Keratinocyte (primary cell): ENCODE measurements at regions not wholly inside any gene's neighbourhood (a gene's known extent, or its start where the extent isn't known, plus 50 kb on each side); places are given as distances from the start of the nearest gene placed in this dataset.

Source experiments
- DNase-seq: peaks from one replicate; pipeline ENCODE4 v3.0.0-alpha.2; 2011; ENCODE audit warnings: low read depth, missing footprints, low spot score
- FAIRE-seq: peaks from 2 replicates; lab custom pipeline; 2011; peaks lifted over from hg19 to GRCh38; lab: Jason Lieb, UNC
- H2AFZ ChIP-seq: 2 replicates; pipeline ENCODE4 v1.6.0; 2012; ENCODE audit warnings: low read length, control low read depth, inconsistent platforms; ENCODE audit not compliant: control insufficient read depth
- H3K27ac ChIP-seq: 2 replicates; pipeline ENCODE4 v1.5.1; 2011; ENCODE audit warnings: low read length; ENCODE audit not compliant: control insufficient read depth, insufficient read depth
- H3K27me3 ChIP-seq: 3 replicates; pipeline ENCODE4 v1.6.0; 2011; ENCODE audit warnings: low read length; ENCODE audit not compliant: control insufficient read depth, insufficient read depth; ENCODE audit errors: extremely low read depth
- H3K36me3 ChIP-seq, 2 experiments: 2 replicates in 1 of 2; 3 replicates in 1 of 2; pipeline ENCODE4 v1.5.1; 2011; ENCODE audit warnings: low read length in 2 of 2, mild to moderate bottlenecking in 1 of 2; ENCODE audit not compliant: control insufficient read depth in 2 of 2, insufficient read depth in 2 of 2; ENCODE audit errors: extremely low read depth in 1 of 2
- H3K4me1 ChIP-seq: 3 replicates; pipeline ENCODE4 v1.5.1; 2011; ENCODE audit warnings: low read length; ENCODE audit not compliant: control insufficient read depth, insufficient read depth; ENCODE audit errors: extremely low read depth
- H3K4me2 ChIP-seq: 3 replicates; pipeline ENCODE4 v1.6.0; 2011; ENCODE audit warnings: low read depth, low read length; ENCODE audit not compliant: control insufficient read depth, insufficient read depth; ENCODE audit errors: extremely low read depth
- H3K4me3 ChIP-seq, 3 experiments: fragments of 200-600 bp in 1 of 3; sonication (generic) in 1 of 3; 2 replicates in 2 of 3; 3 replicates in 1 of 3; pipeline ENCODE4 v1.5.1; 2011 to 2016; ENCODE audit warnings: low read length in 3 of 3, mild to moderate bottlenecking in 3 of 3, control low read depth in 2 of 3, inconsistent platforms in 1 of 3, low read depth in 1 of 3, mixed read lengths in 1 of 3, mixed run types in 1 of 3, moderate library complexity in 1 of 3; ENCODE audit not compliant: control insufficient read depth in 2 of 3, insufficient read depth in 2 of 3; ENCODE audit errors: extremely low read depth in 1 of 3
- H3K79me2 ChIP-seq: 2 replicates; pipeline ENCODE4 v1.6.0; 2012; ENCODE audit warnings: low read length; ENCODE audit not compliant: control insufficient read depth, insufficient read depth
- H3K9ac ChIP-seq: 3 replicates; pipeline ENCODE4 v1.6.0; 2011; ENCODE audit warnings: low read length; ENCODE audit not compliant: control insufficient read depth, insufficient read depth; ENCODE audit errors: extremely low read depth
- H3K9me1 ChIP-seq: 3 replicates; pipeline ENCODE4 v1.6.0; 2011; ENCODE audit warnings: low read length; ENCODE audit not compliant: control insufficient read depth, insufficient read depth; ENCODE audit errors: extremely low read depth
- H3K9me3 ChIP-seq: 2 replicates; pipeline ENCODE4 v1.5.1; 2012; ENCODE audit warnings: low read depth, low read length; ENCODE audit not compliant: control insufficient read depth
- H4K20me1 ChIP-seq: 3 replicates; pipeline ENCODE4 v1.6.0; 2011; ENCODE audit warnings: low read length; ENCODE audit not compliant: control insufficient read depth, insufficient read depth; ENCODE audit errors: extremely low read depth
- EZH2 ChIP-seq: IDR thresholded peaks from one replicate; pipeline ENCODE4 v1.6.1; 2012; ENCODE audit warnings: inconsistent platforms, mild to moderate bottlenecking, low read length, moderate library complexity
- dilution Hi-C: fragments of 300-500 bp; cut with MboI; formaldehyde crosslinking; loops from one replicate; pipeline ENCODE4 v1.7.0; 2020; ENCODE audit warnings: low sequenced_read_pairs; ENCODE audit not compliant: extremely low pct_ligation_motif_present
- TF ChIP-seq, protein P1 (sequence below), 3 experiments: IDR thresholded peaks in 1 of 3; conservative IDR thresholded peaks in 1 of 3; optimal IDR thresholded peaks in 1 of 3; 2 replicates in 2 of 3; 3 replicates in 1 of 3; pipeline versions ENCODE3 to v1.5.1; 2011; ENCODE audit warnings: low read length in 3 of 3, mild to moderate bottlenecking in 3 of 3, moderate library complexity in 2 of 3, control low read depth in 1 of 3, inconsistent platforms in 1 of 3; ENCODE audit not compliant: insufficient read depth in 2 of 3; ENCODE audit errors: extremely low read depth in 1 of 3

DNA sequence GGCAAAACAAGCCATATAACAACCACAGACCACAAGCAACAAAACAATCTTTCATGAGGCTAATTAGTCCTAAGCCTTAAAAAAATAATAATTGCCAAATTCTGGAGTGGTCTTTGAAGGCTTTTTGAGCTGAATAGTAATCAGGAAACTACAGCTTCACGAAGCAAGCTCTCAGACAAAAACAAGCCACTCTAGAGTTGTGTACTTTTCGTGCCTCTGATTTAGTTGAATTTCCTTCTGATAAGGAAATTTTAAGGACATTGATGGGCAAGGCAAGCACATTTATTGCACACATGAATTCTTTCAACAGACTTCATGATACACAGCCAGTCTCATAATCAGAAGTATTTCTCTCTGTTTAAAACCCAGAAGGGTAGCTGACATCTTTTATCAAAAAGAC lies 130.8 kb upstream of the IRX3 start:
- no peak for FAIRE-seq
- dilution Hi-C loops = no loop called here
- H3K9me3 ChIP-seq = no peaks in the 10 kb centered on the region
- no peak overlapping the region for H3K4me3 ChIP-seq
- no peaks in the 10 kb centered on the region for H3K9me1 ChIP-seq
- H3K4me1 ChIP-seq = peaks cover 6% of the 10 kb centered on the region
- TF ChIP-seq EZH2 = no peak
- TF ChIP-seq, protein P1, sequence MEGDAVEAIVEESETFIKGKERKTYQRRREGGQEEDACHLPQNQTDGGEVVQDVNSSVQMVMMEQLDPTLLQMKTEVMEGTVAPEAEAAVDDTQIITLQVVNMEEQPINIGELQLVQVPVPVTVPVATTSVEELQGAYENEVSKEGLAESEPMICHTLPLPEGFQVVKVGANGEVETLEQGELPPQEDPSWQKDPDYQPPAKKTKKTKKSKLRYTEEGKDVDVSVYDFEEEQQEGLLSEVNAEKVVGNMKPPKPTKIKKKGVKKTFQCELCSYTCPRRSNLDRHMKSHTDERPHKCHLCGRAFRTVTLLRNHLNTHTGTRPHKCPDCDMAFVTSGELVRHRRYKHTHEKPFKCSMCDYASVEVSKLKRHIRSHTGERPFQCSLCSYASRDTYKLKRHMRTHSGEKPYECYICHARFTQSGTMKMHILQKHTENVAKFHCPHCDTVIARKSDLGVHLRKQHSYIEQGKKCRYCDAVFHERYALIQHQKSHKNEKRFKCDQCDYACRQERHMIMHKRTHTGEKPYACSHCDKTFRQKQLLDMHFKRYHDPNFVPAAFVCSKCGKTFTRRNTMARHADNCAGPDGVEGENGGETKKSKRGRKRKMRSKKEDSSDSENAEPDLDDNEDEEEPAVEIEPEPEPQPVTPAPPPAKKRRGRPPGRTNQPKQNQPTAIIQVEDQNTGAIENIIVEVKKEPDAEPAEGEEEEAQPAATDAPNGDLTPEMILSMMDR (optimal IDR thresholded peaks at IDR 0.05 in 1 of 3, IDR thresholded peaks at IDR 0.05 in 1 of 3, conservative IDR thresholded peaks at IDR 0.05 in 1 of 3; ENCODE audit: extremely low read depth in 1 of 3, insufficient read depth in 2 of 3, low read length in 3 of 3) = no peak
- no peak overlapping the region for H3K4me2 ChIP-seq
- peaks cover 4% of the 10 kb centered on the region for H3K27me3 ChIP-seq
- no peaks in the 10 kb centered on the region for H3K36me3 ChIP-seq
- no peak overlapping the region for H3K27ac ChIP-seq
- no peak for DNase-seq
- no peak overlapping the region for H2AFZ ChIP-seq
- H3K79me2 ChIP-seq = no peaks in the 10 kb centered on the region
- no peak overlapping the region for H3K9ac ChIP-seq
- no peaks in the 10 kb centered on the region for H4K20me1 ChIP-seq

DNA sequence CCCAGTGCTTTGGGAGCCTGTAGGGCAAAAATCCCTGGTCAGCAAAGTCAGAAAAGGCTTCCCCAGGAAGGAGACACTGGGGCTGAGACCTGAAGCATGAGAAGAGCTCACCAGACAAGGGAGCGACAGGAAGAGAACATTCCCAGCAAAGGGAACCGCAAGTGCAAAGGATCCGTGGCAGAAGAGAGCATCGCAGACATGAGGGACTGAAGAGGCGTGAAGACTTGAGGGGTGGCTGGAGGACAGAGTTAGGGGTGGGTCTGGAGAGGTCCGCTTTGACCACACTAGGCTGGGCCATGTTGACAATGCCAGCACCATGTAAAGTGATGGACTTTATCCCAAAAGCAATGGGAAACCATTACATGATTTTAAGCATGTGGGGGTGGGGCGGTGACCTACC lies 128.1 kb upstream of the IRX3 start:
- no peak overlapping the region for H2AFZ ChIP-seq
- H3K4me2 ChIP-seq = no peak overlapping the region
- H3K79me2 ChIP-seq = no peaks in the 10 kb centered on the region
- peaks cover 4% of the 10 kb centered on the region for H3K27me3 ChIP-seq
- dilution Hi-C loops = no loop called here
- no peaks in the 10 kb centered on the region for H3K9me3 ChIP-seq
- TF ChIP-seq EZH2 = no peak
- TF ChIP-seq, protein P1 (optimal IDR thresholded peaks at IDR 0.05 in 1 of 3, IDR thresholded peaks at IDR 0.05 in 1 of 3, conservative IDR thresholded peaks at IDR 0.05 in 1 of 3; ENCODE audit: extremely low read depth in 1 of 3, insufficient read depth in 2 of 3, low read length in 3 of 3) = no peak
- no peaks in the 10 kb centered on the region for H3K36me3 ChIP-seq
- FAIRE-seq (no peak), DNase-seq (no peak)
- H4K20me1 ChIP-seq = no peaks in the 10 kb centered on the region
- no peak overlapping the region for H3K9ac ChIP-seq
- no peak overlapping the region for H3K4me3 ChIP-seq
- H3K4me1 ChIP-seq = no peaks in the 10 kb centered on the region
- H3K27ac ChIP-seq = no peak overlapping the region
- H3K9me1 ChIP-seq = no peaks in the 10 kb centered on the region
